WTC11 (cell line): ENCODE measurements at regions not wholly inside any gene's neighbourhood (a gene's known extent, or its start where the extent isn't known, plus 50 kb on each side); places are given as distances from the start of the nearest gene placed in this dataset.

Source experiments
- ATAC-seq: fragments of 200-7000 bp; cut with Tn5 transposase; 2 replicates; pipeline ENCODE4 v1.10.0; 2021; ENCODE audit warnings: mild to moderate bottlenecking, moderate library complexity
- CTCF ChIA-PET: fragments of 300-600 bp; sonication (Branson Sonifier 250); formaldehyde crosslinking; loops from one replicate; lab custom pipeline; 2021; ENCODE audit warnings: antibody characterized with exemption; lab: Charles Lee
- POLR2A ChIA-PET: fragments of 350-600 bp; sonication (Branson Sonifier 250); formaldehyde crosslinking; loops from one replicate; lab custom pipeline; 2021; ENCODE audit warnings: antibody characterized with exemption; lab: Charles Lee
- DNase-seq: peaks from one replicate; pipeline ENCODE4 v3.0.0; 2021; ENCODE audit warnings: low spot score
- H3K27ac Mint-ChIP-seq: 2 replicates; pipeline ENCODE4 v1.8.0; 2021; ENCODE audit warnings: mixed read lengths
- H3K27me3 Mint-ChIP-seq: 2 replicates; pipeline ENCODE4 v1.8.0; 2021; ENCODE audit warnings: low read depth, mild to moderate bottlenecking, moderate library complexity, mixed read lengths
- H3K36me3 Mint-ChIP-seq: 2 replicates; pipeline ENCODE4 v1.8.0; 2021; ENCODE audit warnings: mixed read lengths
- H3K4me1 Mint-ChIP-seq: 2 replicates; pipeline ENCODE4 v1.8.0; 2022; ENCODE audit warnings: mixed read lengths
- H3K4me3 Mint-ChIP-seq: 2 replicates; pipeline ENCODE4 v1.8.0; 2021; ENCODE audit warnings: mild to moderate bottlenecking, moderate library complexity, mixed read lengths
- H3K9me3 Mint-ChIP-seq: 2 replicates; pipeline ENCODE4 v1.8.0; 2021; ENCODE audit warnings: mixed read lengths
- ATF2 ChIP-seq: sonication (generic); formaldehyde crosslinking; IDR thresholded peaks from 2 replicates; pipeline ENCODE4 v1.8.1; 2022; ENCODE audit warnings: low read depth, missing genetic modification reagents, borderline replicate concordance
- ATF3 ChIP-seq: sonication (generic); formaldehyde crosslinking; conservative IDR thresholded peaks from 2 replicates; pipeline ENCODE4 v1.8.1; 2022; ENCODE audit warnings: mild to moderate bottlenecking, missing genetic modification reagents
- CTCF ChIP-seq: fragments of 200-600 bp; IDR thresholded peaks from 2 replicates; pipeline ENCODE4 v1.8.0; 2022; ENCODE audit warnings: antibody characterized with exemption
- E2F1 ChIP-seq: sonication (generic); formaldehyde crosslinking; IDR thresholded peaks from 2 replicates; pipeline ENCODE4 v1.8.0; 2022; ENCODE audit warnings: mild to moderate bottlenecking, missing genetic modification reagents
- ELF4 ChIP-seq: sonication (generic); formaldehyde crosslinking; IDR thresholded peaks from 2 replicates; pipeline ENCODE4 v1.8.1; 2022; ENCODE audit warnings: low read depth, mild to moderate bottlenecking, moderate library complexity, missing genetic modification reagents
- EMX1 ChIP-seq: fragments of 250-450 bp; sonication (Bioruptor Pico); IDR thresholded peaks from 2 replicates; pipeline ENCODE4 v1.8.0; 2021; ENCODE audit warnings: mild to moderate bottlenecking
- FOXK1 ChIP-seq: sonication (generic); formaldehyde crosslinking; IDR thresholded peaks from 2 replicates; pipeline ENCODE4 v1.8.0; 2022; ENCODE audit warnings: mild to moderate bottlenecking, moderate library complexity, missing genetic modification reagents
- GABPB1 ChIP-seq: sonication (generic); formaldehyde crosslinking; IDR thresholded peaks from 2 replicates; pipeline ENCODE4 v1.8.1; 2023; ENCODE audit warnings: mild to moderate bottlenecking, missing genetic modification reagents
- JAZF1 ChIP-seq: fragments of 250-450 bp; sonication (Bioruptor Pico); IDR thresholded peaks from 2 replicates; pipeline ENCODE4 v1.9.0; 2021; ENCODE audit warnings: moderate library complexity, mild to moderate bottlenecking, inconsistent platforms
- KAT7 ChIP-seq: sonication (generic); formaldehyde crosslinking; IDR thresholded peaks from 2 replicates; pipeline ENCODE4 v1.8.1; 2023; ENCODE audit warnings: missing genetic modification reagents, mild to moderate bottlenecking, borderline replicate concordance
- MXD4 ChIP-seq: fragments of 250-450 bp; sonication (Bioruptor Pico); IDR thresholded peaks from 2 replicates; pipeline ENCODE4 v1.8.0; 2021; ENCODE audit warnings: mild to moderate bottlenecking, moderate library complexity, borderline replicate concordance
- MYBL2 ChIP-seq: sonication (generic); formaldehyde crosslinking; IDR thresholded peaks from 2 replicates; pipeline ENCODE4 v1.8.1; 2023; ENCODE audit warnings: mild to moderate bottlenecking, moderate library complexity, missing genetic modification reagents
- NR1H2 ChIP-seq: sonication (generic); formaldehyde crosslinking; IDR thresholded peaks from 2 replicates; pipeline ENCODE4 v1.9.0; 2021; ENCODE audit warnings: mild to moderate bottlenecking, moderate library complexity, missing genetic modification reagents
- NR2C2 ChIP-seq: sonication (generic); formaldehyde crosslinking; IDR thresholded peaks from 2 replicates; pipeline ENCODE4 v1.8.0; 2022; ENCODE audit warnings: mild to moderate bottlenecking, missing genetic modification reagents
- NR3C1 ChIP-seq: sonication (generic); formaldehyde crosslinking; conservative IDR thresholded peaks from 2 replicates; pipeline ENCODE4 v1.8.1; 2023; ENCODE audit warnings: low read depth, mild to moderate bottlenecking, missing genetic modification reagents
- OVOL2 ChIP-seq: fragments of 250-450 bp; sonication (Bioruptor Pico); IDR thresholded peaks from 2 replicates; pipeline ENCODE4 v1.9.0; 2021; ENCODE audit warnings: mild to moderate bottlenecking, borderline replicate concordance
- RORB ChIP-seq: fragments of 250-450 bp; sonication (Bioruptor Pico); IDR thresholded peaks from 2 replicates; pipeline ENCODE4 v1.9.0; 2021; ENCODE audit warnings: mild to moderate bottlenecking
- TCF7 ChIP-seq: sonication (generic); formaldehyde crosslinking; IDR thresholded peaks from 2 replicates; pipeline ENCODE4 v1.8.0; 2022; ENCODE audit warnings: mild to moderate bottlenecking, low read depth, missing genetic modification reagents, moderate library complexity
- TEAD1 ChIP-seq: sonication (generic); formaldehyde crosslinking; IDR thresholded peaks from 2 replicates; pipeline ENCODE4 v1.8.0; 2022; ENCODE audit warnings: mild to moderate bottlenecking, missing genetic modification reagents
- TEAD4 ChIP-seq: sonication (generic); formaldehyde crosslinking; IDR thresholded peaks from 2 replicates; pipeline ENCODE4 v1.8.0; 2022; ENCODE audit warnings: mild to moderate bottlenecking, missing genetic modification reagents
- TP53 ChIP-seq: sonication (generic); formaldehyde crosslinking; IDR thresholded peaks from 2 replicates; pipeline ENCODE4 v1.8.1; 2023; ENCODE audit warnings: mild to moderate bottlenecking, missing genetic modification reagents
- USF1 ChIP-seq: sonication (generic); formaldehyde crosslinking; IDR thresholded peaks from 2 replicates; pipeline ENCODE4 v1.8.0; 2022; ENCODE audit warnings: mild to moderate bottlenecking, missing genetic modification reagents
- ZMAT4 ChIP-seq: fragments of 250-450 bp; sonication (Bioruptor Pico); IDR thresholded peaks from 2 replicates; pipeline ENCODE4 v1.9.0; 2021; ENCODE audit warnings: mild to moderate bottlenecking
- ZNF281 ChIP-seq: sonication (generic); formaldehyde crosslinking; IDR thresholded peaks from 2 replicates; pipeline ENCODE4 v1.8.0; 2023; ENCODE audit warnings: mild to moderate bottlenecking, missing genetic modification reagents
- ZNF416 ChIP-seq: fragments of 250-450 bp; sonication (Bioruptor Pico); IDR thresholded peaks from 2 replicates; pipeline ENCODE4 v1.9.0; 2021; ENCODE audit warnings: mild to moderate bottlenecking, inconsistent platforms
- ZNF512 ChIP-seq: sonication (generic); formaldehyde crosslinking; IDR thresholded peaks from 2 replicates; pipeline ENCODE4 v1.8.1; 2022; ENCODE audit warnings: missing genetic modification reagents, borderline replicate concordance
- ZSCAN18 ChIP-seq: fragments of 250-450 bp; sonication (Bioruptor Pico); IDR thresholded peaks from 2 replicates; pipeline ENCODE4 v2.1.2; 2022; ENCODE audit warnings: mild to moderate bottlenecking, moderate library complexity

GRCh38 chr5:103674251-103674650 lies 111.7 kb upstream of the NUDT12 start:
- Mint-ChIP-seq H3K4me1 (peaks cover 4% of the 10 kb centered on the region; the same call in 1 of the 2 replicates), H3K4me3 (no peak overlapping the region), H3K36me3 (no peaks in the 10 kb centered on the region), H3K27me3 (no peaks in the 10 kb centered on the region), H3K27ac (no peak overlapping the region), H3K9me3 (no peaks in the 10 kb centered on the region)
- POLR2A ChIA-PET = no interaction called here
- ATAC-seq = no peak
- TF ChIP-seq E2F1 (CRISPR knock-in tag) (no peak), TEAD1 (CRISPR knock-in tag) (no peak), TEAD4 (CRISPR knock-in tag) (no peak), FOXK1 (CRISPR knock-in tag) (no peak), GABPB1 (CRISPR knock-in tag) (no peak), CTCF (no peak), ZNF416 (CRISPR knock-in tag) (no peak), MYBL2 (no peak), KAT7 (no peak), ZMAT4 (CRISPR knock-in tag) (no peak), TCF7 (CRISPR knock-in tag) (no peak), ELF4 (CRISPR knock-in tag) (no peak), ZSCAN18 (CRISPR knock-in tag) (no peak), USF1 (no peak), EMX1 (CRISPR knock-in tag) (no peak), RORB (CRISPR knock-in tag) (no peak), ATF2 (CRISPR knock-in tag) (no peak), NR2C2 (CRISPR knock-in tag) (no peak)
- TF ChIP-seq, all 79 proteins: peak for 0
- no peak for DNase-seq
- CTCF ChIA-PET = no interaction called here

- no peak for ATAC-seq
- no peak for TF ChIP-seq OVOL2 (CRISPR knock-in tag)
- no peak for TF ChIP-seq TP53
- TF ChIP-seq MXD4 (CRISPR knock-in tag) = no peak
- TF ChIP-seq MYBL2 = no peak
- TF ChIP-seq ATF3 (CRISPR knock-in tag) = no peak
- no peak for TF ChIP-seq NR1H2 (CRISPR knock-in tag)
- TF ChIP-seq NR3C1 = no peak
- TF ChIP-seq ZNF512 (CRISPR knock-in tag) = no peak
- TF ChIP-seq ZNF281 = no peak
- no peak for TF ChIP-seq JAZF1 (CRISPR knock-in tag)
Measured at GRCh38 chr5:103669615-103670014, 107.0 kb upstream of the NUDT12 start.

More at GRCh38 chr5:103669615-103670014, 107.0 kb upstream of the NUDT12 start:
- ChIA-PET CTCF (no interaction called here), POLR2A (no interaction called here)
- H3K27me3 Mint-ChIP-seq = no peaks in the 10 kb centered on the region
- no peak overlapping the region for H3K4me3 Mint-ChIP-seq
- DNase-seq = no peak
- H3K27ac Mint-ChIP-seq = no peak overlapping the region
- H3K4me1 Mint-ChIP-seq = no peaks in the 10 kb centered on the region
- H3K9me3 Mint-ChIP-seq = peaks cover 7% of the 10 kb centered on the region
- H3K36me3 Mint-ChIP-seq = 0 out of 2 replicates have a peak, but pooled peaks cover 4% of the 10 kb centered on the region
